ENCODE measurements at regions not wholly inside any gene's neighbourhood (a gene's known extent, or its start where the extent isn't known, plus 50 kb on each side); places are given as distances from the start of the nearest gene placed in this dataset.

DNA sequence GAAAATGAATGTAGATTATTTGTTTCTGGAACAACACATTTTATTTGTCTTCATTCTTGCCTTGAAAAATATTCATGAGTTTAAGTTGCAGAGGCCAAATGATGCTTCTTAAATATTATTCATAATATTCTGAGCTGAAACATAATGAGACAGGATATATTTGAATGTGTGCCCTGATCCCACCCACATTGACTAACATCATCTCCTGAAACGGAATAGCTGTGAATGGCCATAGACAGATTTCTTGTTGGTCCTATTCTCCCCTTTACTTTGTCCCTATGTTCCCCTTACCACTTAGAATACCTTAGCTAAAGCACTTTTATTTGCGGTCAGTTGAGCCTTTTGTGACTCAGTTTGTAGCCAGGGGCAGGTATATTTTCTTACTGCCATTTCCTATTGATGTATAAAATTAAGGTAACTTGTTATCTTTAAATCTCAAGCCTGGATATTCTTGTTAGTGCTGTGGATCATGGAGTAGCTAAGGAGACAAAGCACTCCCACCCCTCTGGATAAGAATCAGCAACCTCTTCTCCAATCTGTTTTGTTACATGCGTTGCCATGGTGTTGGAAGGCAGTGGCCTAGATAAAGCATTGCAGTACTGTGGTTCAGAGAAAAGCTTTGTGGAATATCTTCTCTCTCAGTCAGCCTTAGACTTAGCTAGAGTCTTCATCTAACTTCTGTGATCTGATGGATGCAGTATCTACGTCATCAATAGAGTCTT lies 478.5 kb upstream of the DEPDC1 start:
- no peak for TF ChIP-seq CTCF (IDR thresholded peaks at IDR 0.05)
- intact Hi-C loops (cut with DNase I) = no loop called here
- WGBS, 3 donors = 58 to 61% (median 60%) methylated on average over 4 of the region's 4 CpGs
- H3K27ac ChIP-seq = no peak overlapping the region
- DNase-seq (no peak), ATAC-seq (no peak)
- H3K4me3 ChIP-seq = no peak overlapping the region
- H3K4me1 ChIP-seq = no peaks in the 10 kb centered on the region
- no peaks in the 10 kb centered on the region for H3K27me3 ChIP-seq (ENCODE audit: insufficient read depth in 3 of 3, low read length in 2 of 3)
- H3K36me3 ChIP-seq (ENCODE audit: insufficient read depth in 1 of 2, low read depth in 1 of 2) = no peaks in the 10 kb centered on the region
- no peaks in the 10 kb centered on the region for H3K9me3 ChIP-seq

GRCh38 chr1:68976916-68977610 lies 480.2 kb upstream of the DEPDC1 start:
- no peaks in the 10 kb centered on the region for H3K4me1 ChIP-seq
- intact Hi-C loops (cut with DNase I) = no loop called here
- 72 to 78% (median 77%) methylated on average over 4 of the region's 4 CpGs for WGBS, 3 donors
- no peak for ATAC-seq
- H3K4me3 ChIP-seq = no peak overlapping the region
- no peaks in the 10 kb centered on the region for H3K36me3 ChIP-seq (ENCODE audit: insufficient read depth in 1 of 2, low read depth in 1 of 2)
- DNase-seq = no peak
- TF ChIP-seq CTCF (IDR thresholded peaks at IDR 0.05) = no peak
- H3K27me3 ChIP-seq (ENCODE audit: insufficient read depth in 3 of 3, low read length in 2 of 3) = no peaks in the 10 kb centered on the region
- H3K27ac ChIP-seq = no peak overlapping the region
- no peaks in the 10 kb centered on the region for H3K9me3 ChIP-seq

DNA sequence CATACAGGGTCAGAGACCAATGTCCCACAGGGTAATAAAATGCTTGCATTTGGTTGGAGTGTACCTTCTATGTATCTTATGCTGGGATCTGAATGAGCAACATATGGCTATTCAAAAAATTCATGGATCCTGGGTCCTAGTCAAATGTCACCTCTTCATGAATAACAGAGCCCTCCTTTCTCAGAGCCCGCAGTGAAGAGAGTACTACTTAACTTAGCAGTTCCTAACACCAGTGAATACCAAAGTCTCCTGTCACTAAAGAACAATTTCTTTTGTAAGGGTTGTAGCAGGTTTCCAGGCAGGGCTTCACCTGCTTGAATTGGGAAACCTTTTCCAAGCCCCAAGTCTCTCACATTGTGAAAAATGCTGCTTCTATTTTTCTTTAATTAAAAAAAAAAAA lies 483.0 kb upstream of the DEPDC1 start:
- no peaks in the 10 kb centered on the region for H3K36me3 ChIP-seq (ENCODE audit: insufficient read depth in 1 of 2, low read depth in 1 of 2)
- no peaks in the 10 kb centered on the region for H3K27me3 ChIP-seq (ENCODE audit: insufficient read depth in 3 of 3, low read length in 2 of 3)
- no peak for TF ChIP-seq CTCF (IDR thresholded peaks at IDR 0.05)
- DNase-seq = no peak
- no peak overlapping the region for H3K27ac ChIP-seq
- no peak overlapping the region for H3K4me3 ChIP-seq
- no peak for ATAC-seq
- intact Hi-C loops (cut with DNase I) = no loop called here
- H3K9me3 ChIP-seq = no peaks in the 10 kb centered on the region
- H3K4me1 ChIP-seq = no peaks in the 10 kb centered on the region
- 81 to 90% (median 88%) methylated on average over 1 of the region's 1 CpG for WGBS, 3 donors

- Histone ChIP-seq H3K4me3 (no peak overlapping the region), H3K9me3 (no peaks in the 10 kb centered on the region), H3K27ac (no peak overlapping the region), H3K4me1 (no peaks in the 10 kb centered on the region), H3K27me3 (ENCODE audit: insufficient read depth in 3 of 3, low read length in 2 of 3) (no peaks in the 10 kb centered on the region), H3K36me3 (ENCODE audit: insufficient read depth in 1 of 2, low read depth in 1 of 2) (no peaks in the 10 kb centered on the region)
- TF ChIP-seq CTCF (IDR thresholded peaks at IDR 0.05) = no peak
- ATAC-seq = no peak
- intact Hi-C loops (cut with DNase I) = no loop called here
- 85 to 94% (median 92%) methylated on average over 2 of the region's 2 CpGs for WGBS, 3 donors
- DNase-seq = no peak
Observed at GRCh38 chr1:68984289-68984688, 487.4 kb upstream of the DEPDC1 start.

Data from psoas muscle (tissue), 7 donors.